ENCODE measurements at regions not wholly inside any gene's neighbourhood (a gene's known extent, or its start where the extent isn't known, plus 50 kb on each side); places are given as distances from the start of the nearest gene placed in this dataset.

GRCh38 chr1:208421486-208421885, 177.3 kb upstream of the PLXNA2 start:
- DNase-seq: no peak

GRCh38 chr1:208423526-208423925, 179.3 kb upstream of the PLXNA2 start:
- DNase-seq: no peak

- no peak for DNase-seq
Observed at GRCh38 chr1:208425096-208425495, 180.9 kb upstream of the PLXNA2 start.

- no peak for DNase-seq
Observed at GRCh38 chr1:208430220-208430619, 186.0 kb upstream of the PLXNA2 start.

GRCh38 chr1:208431721-208432120, 187.5 kb upstream of the PLXNA2 start:
- no peak for DNase-seq

GRCh38 chr1:208432346-208432745, 188.2 kb upstream of the PLXNA2 start:
- no peak for DNase-seq

GRCh38 chr1:208433086-208433485, 188.9 kb upstream of the PLXNA2 start:
- no peak for DNase-seq

GRCh38 chr1:208433971-208434370, 189.8 kb upstream of the PLXNA2 start:
- DNase-seq: no peak

- no peak for DNase-seq
Observed at GRCh38 chr1:208437401-208437800, 193.2 kb upstream of the PLXNA2 start.

GRCh38 chr1:208438112-208438699, 194.0 kb upstream of the PLXNA2 start:
- DNase-seq: no peak

- no peak for DNase-seq
Observed at GRCh38 chr1:208445758-208446203, 201.6 kb upstream of the PLXNA2 start.

- DNase-seq: no peak
Observed at GRCh38 chr1:208446271-208446691, 202.1 kb upstream of the PLXNA2 start.

GRCh38 chr1:208448425-208448824, 204.2 kb upstream of the PLXNA2 start:
- DNase-seq: no peak

GRCh38 chr1:208449951-208450350, 205.8 kb upstream of the PLXNA2 start:
- DNase-seq: no peak

GRCh38 chr1:208450958-208451357, 206.8 kb upstream of the PLXNA2 start:
- no peak for DNase-seq

GRCh38 chr1:208455821-208456220, 211.6 kb upstream of the PLXNA2 start:
- no peak for DNase-seq

- DNase-seq: no peak
Observed at GRCh38 chr1:208456487-208456886, 212.3 kb upstream of the PLXNA2 start.

- DNase-seq: no peak
Observed at GRCh38 chr1:208460823-208461222, 216.6 kb upstream of the PLXNA2 start.

GRCh38 chr1:208461680-208462079, 217.5 kb upstream of the PLXNA2 start:
- no peak for DNase-seq

GRCh38 chr1:208462761-208463160, 218.6 kb upstream of the PLXNA2 start:
- no peak for DNase-seq

- no peak for DNase-seq
Observed at GRCh38 chr1:208465266-208465665, 221.1 kb upstream of the PLXNA2 start.

- DNase-seq: no peak
Observed at GRCh38 chr1:208465786-208466590, 221.8 kb upstream of the PLXNA2 start.

GRCh38 chr1:208467151-208467780, 223.1 kb upstream of the PLXNA2 start:
- no peak for DNase-seq

- DNase-seq: no peak
Observed at GRCh38 chr1:208475449-208475848, 231.3 kb upstream of the PLXNA2 start.
